Bronchial epithelial cell (primary cell): ENCODE measurements at regions not wholly inside any gene's neighbourhood (a gene's known extent, or its start where the extent isn't known, plus 50 kb on each side); places are given as distances from the start of the nearest gene placed in this dataset.

Source experiments
- DNase-seq: peaks from one replicate; pipeline ENCODE4 v3.0.0-alpha.2; 2010; ENCODE audit warnings: low read depth
- FAIRE-seq: peaks from 2 replicates; lab custom pipeline; 2011; peaks lifted over from hg19 to GRCh38; lab: Jason Lieb, UNC
- H3K27me3 ChIP-seq: 2 replicates; pipeline ENCODE4 v1.5.1; 2011; ENCODE audit warnings: low read length; ENCODE audit not compliant: control insufficient read depth, insufficient read depth
- H3K36me3 ChIP-seq: 2 replicates; pipeline ENCODE4 v1.5.1; 2011; ENCODE audit warnings: low read length; ENCODE audit not compliant: control insufficient read depth, insufficient read depth
- H3K4me3 ChIP-seq: 2 replicates; pipeline ENCODE4 v1.5.1; 2011; ENCODE audit warnings: mild to moderate bottlenecking, low read depth, low read length, control low read depth
- TF ChIP-seq, protein P1 (sequence below): IDR thresholded peaks from 2 replicates; pipeline ENCODE4 v1.5.1; 2011; ENCODE audit warnings: mild to moderate bottlenecking, moderate library complexity, low read length, control low read depth, inconsistent platforms; ENCODE audit not compliant: insufficient read depth, severe bottlenecking

DNA sequence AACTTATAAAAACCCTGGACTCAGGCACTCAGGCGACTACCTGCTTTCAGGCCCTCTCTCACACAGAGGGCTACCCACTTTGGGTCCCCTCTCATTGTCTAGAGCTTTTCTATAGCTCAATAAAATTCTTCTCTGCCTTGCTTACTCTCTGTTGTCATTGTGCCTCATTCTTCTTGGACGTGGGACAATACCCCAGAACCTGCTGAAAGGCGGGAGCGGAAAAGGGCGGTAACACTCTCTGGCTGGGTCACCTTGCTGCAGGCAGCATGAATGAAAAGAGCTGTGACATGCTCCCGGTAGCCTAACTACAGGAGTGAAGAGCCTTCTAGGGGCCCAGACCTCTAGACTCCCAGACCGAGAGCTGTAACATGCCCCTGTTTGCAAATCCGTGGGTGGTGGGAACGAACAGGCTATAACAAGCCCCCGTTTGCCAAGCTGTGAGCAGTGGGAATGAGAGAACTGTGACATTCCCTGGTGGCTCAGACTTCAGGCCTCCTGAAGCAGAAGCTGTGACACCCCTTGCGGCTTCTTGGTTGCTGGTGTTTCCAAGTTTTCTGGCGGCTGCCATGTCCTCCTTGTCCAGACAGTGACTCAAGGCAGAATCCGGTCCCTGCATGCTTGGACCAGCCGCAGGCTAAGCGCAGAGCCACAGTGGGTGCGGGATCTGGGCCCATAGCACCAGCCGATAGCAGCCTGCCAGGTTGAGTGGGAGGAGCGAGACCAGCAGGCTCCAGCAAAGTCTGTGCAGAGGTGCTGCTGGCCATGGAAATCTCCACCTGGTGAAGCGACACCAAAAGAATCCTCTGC, 684.6 kb downstream of the ARAP2 start:
- Histone ChIP-seq H3K4me3 (no peak overlapping the region), H3K27me3 (no peaks in the 10 kb centered on the region), H3K36me3 (no peaks in the 10 kb centered on the region)
- FAIRE-seq, result no peak
- TF ChIP-seq, protein P1, sequence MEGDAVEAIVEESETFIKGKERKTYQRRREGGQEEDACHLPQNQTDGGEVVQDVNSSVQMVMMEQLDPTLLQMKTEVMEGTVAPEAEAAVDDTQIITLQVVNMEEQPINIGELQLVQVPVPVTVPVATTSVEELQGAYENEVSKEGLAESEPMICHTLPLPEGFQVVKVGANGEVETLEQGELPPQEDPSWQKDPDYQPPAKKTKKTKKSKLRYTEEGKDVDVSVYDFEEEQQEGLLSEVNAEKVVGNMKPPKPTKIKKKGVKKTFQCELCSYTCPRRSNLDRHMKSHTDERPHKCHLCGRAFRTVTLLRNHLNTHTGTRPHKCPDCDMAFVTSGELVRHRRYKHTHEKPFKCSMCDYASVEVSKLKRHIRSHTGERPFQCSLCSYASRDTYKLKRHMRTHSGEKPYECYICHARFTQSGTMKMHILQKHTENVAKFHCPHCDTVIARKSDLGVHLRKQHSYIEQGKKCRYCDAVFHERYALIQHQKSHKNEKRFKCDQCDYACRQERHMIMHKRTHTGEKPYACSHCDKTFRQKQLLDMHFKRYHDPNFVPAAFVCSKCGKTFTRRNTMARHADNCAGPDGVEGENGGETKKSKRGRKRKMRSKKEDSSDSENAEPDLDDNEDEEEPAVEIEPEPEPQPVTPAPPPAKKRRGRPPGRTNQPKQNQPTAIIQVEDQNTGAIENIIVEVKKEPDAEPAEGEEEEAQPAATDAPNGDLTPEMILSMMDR, result no peak
- no peak for DNase-seq

- DNase-seq (no peak), FAIRE-seq (no peak)
- Histone ChIP-seq H3K4me3 (no peak overlapping the region), H3K36me3 (no peaks in the 10 kb centered on the region), H3K27me3 (no peaks in the 10 kb centered on the region)
- TF ChIP-seq, protein P1, result no peak
Measured at GRCh38 chr4:35562861-35563260, 681.5 kb downstream of the ARAP2 start.

- no peaks in the 10 kb centered on the region for H3K36me3 ChIP-seq
- FAIRE-seq, result no peak
- TF ChIP-seq, protein P1, result no peak
- DNase-seq, result no peak
- H3K27me3 ChIP-seq, result no peaks in the 10 kb centered on the region
- H3K4me3 ChIP-seq, result no peak overlapping the region
Measured at GRCh38 chr4:35565640-35566039, 678.7 kb downstream of the ARAP2 start.

- DNase-seq, result no peak
- no peak for FAIRE-seq
- H3K4me3 ChIP-seq, result no peak overlapping the region
- no peaks in the 10 kb centered on the region for H3K36me3 ChIP-seq
- TF ChIP-seq, protein P1, result no peak
- H3K27me3 ChIP-seq, result no peaks in the 10 kb centered on the region
Measured at GRCh38 chr4:35591035-35591434, 653.3 kb downstream of the ARAP2 start.

GRCh38 chr4:35604252-35604651, 640.1 kb downstream of the ARAP2 start:
- DNase-seq (no peak), FAIRE-seq (no peak)
- no peaks in the 10 kb centered on the region for H3K36me3 ChIP-seq
- H3K4me3 ChIP-seq, result no peak overlapping the region
- TF ChIP-seq, protein P1, result no peak
- H3K27me3 ChIP-seq, result no peaks in the 10 kb centered on the region
